ENCODE measurements at regions not wholly inside any gene's neighbourhood (a gene's known extent, or its start where the extent isn't known, plus 50 kb on each side); places are given as distances from the start of the nearest gene placed in this dataset.

GRCh38 chr13:103556681-103557080 is 490.5 kb upstream of the SLC10A2 start:
- no peak for ATAC-seq
- Histone ChIP-seq H3K27me3 (ENCODE audit: insufficient read depth, low read length) (no peaks in the 10 kb centered on the region), H3K4me2 (ENCODE audit: low read length) (no peak overlapping the region), H3K9me3 (ENCODE audit: control insufficient read depth in 1 of 2, insufficient read depth in 1 of 2, low read depth in 1 of 2, low read length in 2 of 2) (peaks cover 0 to 4% of the 10 kb centered on the region in 2 experiments; a peak in 2 of 4 replicates), H2AFZ (ENCODE audit: low read depth, low read length, poor library complexity, severe bottlenecking) (no peak overlapping the region), H3K4me1 (ENCODE audit: control insufficient read depth in 1 of 2, insufficient read depth in 2 of 2, low read length in 2 of 2) (no peaks in the 10 kb centered on the region), H3K4me3 (replicated peaks in 1 of 2; ENCODE audit: low read depth in 1 of 2, low read length in 2 of 2) (no peak overlapping the region), H3K27ac (ENCODE audit: low read depth, low read length) (no peak overlapping the region), H3K79me2 (ENCODE audit: insufficient read depth, low read length) (no peaks in the 10 kb centered on the region), H3K9me2 (ENCODE audit: insufficient read depth) (no peaks in the 10 kb centered on the region), H4K20me1 (ENCODE audit: insufficient read depth) (no peaks in the 10 kb centered on the region), H3K36me3 (ENCODE audit: control insufficient read depth in 1 of 2, insufficient read depth in 2 of 2, low read length in 2 of 2) (no peaks in the 10 kb centered on the region), H3K9ac (ENCODE audit: low read length) (no peak overlapping the region)
- CTCF ChIA-PET = no interaction called here
- RAD21 ChIA-PET (ENCODE audit: low non-redundant PET in 1 of 2, low total read pairs in 2 of 2, uncharacterized antibody in 2 of 2, unreplicated experiment in 2 of 2) = no interaction called here
- POLR2A ChIA-PET = no interaction called here
- no TSS peak for BruUV-seq (replicated peaks)
- DNase-seq (ENCODE audit: low read depth, low spot score) = no peak
- intact Hi-C loops (cut with micrococcal nuclease) = no loop called here
- no peak for TF ChIP-seq SP1 (IDR thresholded peaks at IDR 0.05; ENCODE audit: low read depth)
- TF ChIP-seq TCF7L2 (IDR thresholded peaks at IDR 0.05; ENCODE audit: borderline replicate concordance, extremely low read depth, insufficient read depth, insufficient read length) = no peak
- no peak for TF ChIP-seq EGR1 (IDR thresholded peaks at IDR 0.05; ENCODE audit: low read depth)
- no peak for TF ChIP-seq ZBTB33 (IDR thresholded peaks at IDR 0.05; ENCODE audit: extremely low read depth, insufficient replicate concordance, low read length)
- no peak for TF ChIP-seq ZNF274 (IDR thresholded peaks at IDR 0.05; ENCODE audit: low read depth, low read length)

GRCh38 chr13:103547914-103548313 is 481.7 kb upstream of the SLC10A2 start:
- POLR2A ChIA-PET = no interaction called here
- RAD21 ChIA-PET (ENCODE audit: low non-redundant PET in 1 of 2, low total read pairs in 2 of 2, uncharacterized antibody in 2 of 2, unreplicated experiment in 2 of 2) = no interaction called here
- Histone ChIP-seq H3K36me3 (ENCODE audit: control insufficient read depth in 1 of 2, insufficient read depth in 2 of 2, low read length in 2 of 2) (no peaks in the 10 kb centered on the region), H3K9me3 (ENCODE audit: control insufficient read depth in 1 of 2, insufficient read depth in 1 of 2, low read depth in 1 of 2, low read length in 2 of 2) (no peaks in the 10 kb centered on the region; a peak in 1 of 4 replicates), H3K79me2 (ENCODE audit: insufficient read depth, low read length) (no peaks in the 10 kb centered on the region), H3K4me3 (replicated peaks in 1 of 2; ENCODE audit: low read depth in 1 of 2, low read length in 2 of 2) (no peak overlapping the region), H3K27ac (ENCODE audit: low read depth, low read length) (no peak overlapping the region), H3K27me3 (ENCODE audit: insufficient read depth, low read length) (no peaks in the 10 kb centered on the region), H3K4me1 (ENCODE audit: control insufficient read depth in 1 of 2, insufficient read depth in 2 of 2, low read length in 2 of 2) (no peaks in the 10 kb centered on the region), H3K4me2 (ENCODE audit: low read length) (no peak overlapping the region), H3K9me2 (ENCODE audit: insufficient read depth) (no peaks in the 10 kb centered on the region), H2AFZ (ENCODE audit: low read depth, low read length, poor library complexity, severe bottlenecking) (no peak overlapping the region), H4K20me1 (ENCODE audit: insufficient read depth) (no peaks in the 10 kb centered on the region), H3K9ac (ENCODE audit: low read length) (no peak overlapping the region)
- no peak for DNase-seq (ENCODE audit: low read depth, low spot score)
- TF ChIP-seq TCF7L2 (IDR thresholded peaks at IDR 0.05; ENCODE audit: borderline replicate concordance, extremely low read depth, insufficient read depth, insufficient read length) (no peak), MAX (IDR thresholded peaks at IDR 0.05) (no peak), FOSL1 (IDR thresholded peaks at IDR 0.05; ENCODE audit: low read depth) (no peak), REST (IDR thresholded peaks at IDR 0.05; ENCODE audit: low read depth) (no peak), RAD21 (IDR thresholded peaks at IDR 0.05; ENCODE audit: low read depth) (no peak), CEBPB (IDR thresholded peaks at IDR 0.05; ENCODE audit: low read depth) (no peak), ATF3 (IDR thresholded peaks at IDR 0.05) (no peak), CBX3 (IDR thresholded peaks at IDR 0.05; ENCODE audit: low read depth) (no peak), EZH2 (IDR thresholded peaks at IDR 0.05) (no peak), JUND (IDR thresholded peaks at IDR 0.05) (no peak)
- no peak for ATAC-seq
- BruUV-seq (replicated peaks) = no TSS peak
- intact Hi-C loops (cut with micrococcal nuclease) = no loop called here
- CTCF ChIA-PET = no interaction called here

Data from HCT116 (cell line).